ENCODE measurements at regions not wholly inside any gene's neighbourhood (a gene's known extent, or its start where the extent isn't known, plus 50 kb on each side); places are given as distances from the start of the nearest gene placed in this dataset.
"Not testable (repeated sequence)": the region's sequence is repeated elsewhere in the genome, so short reads cannot be mapped to it uniquely, and the experiment has no call there.

- in situ Hi-C loops (cut with HindIII; ENCODE audit: low sequenced_read_pairs), result no loop called here
These were observed 351.7 kb upstream of the KYNU start for GRCh38 chr2:142525720-142526119.

GRCh38 chr2:142521492-142521891, 356.0 kb upstream of the KYNU start:
- in situ Hi-C loops (cut with HindIII; ENCODE audit: low sequenced_read_pairs), result no loop called here
- H3K4me3 ChIP-seq (ENCODE audit: low read depth, low read length), result no peak overlapping the region
- TF ChIP-seq, protein P1, sequence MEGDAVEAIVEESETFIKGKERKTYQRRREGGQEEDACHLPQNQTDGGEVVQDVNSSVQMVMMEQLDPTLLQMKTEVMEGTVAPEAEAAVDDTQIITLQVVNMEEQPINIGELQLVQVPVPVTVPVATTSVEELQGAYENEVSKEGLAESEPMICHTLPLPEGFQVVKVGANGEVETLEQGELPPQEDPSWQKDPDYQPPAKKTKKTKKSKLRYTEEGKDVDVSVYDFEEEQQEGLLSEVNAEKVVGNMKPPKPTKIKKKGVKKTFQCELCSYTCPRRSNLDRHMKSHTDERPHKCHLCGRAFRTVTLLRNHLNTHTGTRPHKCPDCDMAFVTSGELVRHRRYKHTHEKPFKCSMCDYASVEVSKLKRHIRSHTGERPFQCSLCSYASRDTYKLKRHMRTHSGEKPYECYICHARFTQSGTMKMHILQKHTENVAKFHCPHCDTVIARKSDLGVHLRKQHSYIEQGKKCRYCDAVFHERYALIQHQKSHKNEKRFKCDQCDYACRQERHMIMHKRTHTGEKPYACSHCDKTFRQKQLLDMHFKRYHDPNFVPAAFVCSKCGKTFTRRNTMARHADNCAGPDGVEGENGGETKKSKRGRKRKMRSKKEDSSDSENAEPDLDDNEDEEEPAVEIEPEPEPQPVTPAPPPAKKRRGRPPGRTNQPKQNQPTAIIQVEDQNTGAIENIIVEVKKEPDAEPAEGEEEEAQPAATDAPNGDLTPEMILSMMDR (IDR thresholded peaks at IDR 0.05; ENCODE audit: low read depth, low read length, missing control alignments), result no peak
- no peak for DNase-seq (ENCODE audit: low read depth)

More at GRCh38 chr2:142525720-142526119, 351.7 kb upstream of the KYNU start:
- no peak overlapping the region for H3K4me3 ChIP-seq (ENCODE audit: low read depth, low read length)
- DNase-seq (ENCODE audit: low read depth), result no peak
- TF ChIP-seq, protein P1 (IDR thresholded peaks at IDR 0.05; ENCODE audit: low read depth, low read length, missing control alignments), result no peak

DNA sequence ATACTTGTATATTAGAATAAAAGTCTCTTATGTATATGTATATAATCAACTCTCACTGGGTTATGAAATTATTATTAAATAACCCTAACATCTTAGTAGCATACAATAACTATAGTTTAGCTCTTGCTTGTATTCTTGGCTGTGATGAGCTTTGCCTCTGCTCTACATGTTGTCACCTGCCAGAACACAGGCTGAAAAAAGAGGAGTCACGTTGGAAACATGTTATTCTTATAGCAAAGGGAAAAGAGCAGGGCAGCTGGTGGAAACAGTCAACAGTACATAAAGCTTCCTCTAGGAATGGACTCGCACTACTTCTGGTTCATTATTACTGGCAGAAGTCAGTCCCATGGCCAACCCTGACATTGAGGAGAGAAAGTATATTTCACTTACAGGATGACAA, 362.0 kb upstream of the KYNU start:
- TF ChIP-seq, protein P1 (IDR thresholded peaks at IDR 0.05; ENCODE audit: low read depth, low read length, missing control alignments), result no peak
- H3K4me3 ChIP-seq (ENCODE audit: low read depth, low read length), result no peak overlapping the region
- DNase-seq (ENCODE audit: low read depth), result no peak
- in situ Hi-C loops (cut with HindIII; ENCODE audit: low sequenced_read_pairs), result no loop called here

DNA sequence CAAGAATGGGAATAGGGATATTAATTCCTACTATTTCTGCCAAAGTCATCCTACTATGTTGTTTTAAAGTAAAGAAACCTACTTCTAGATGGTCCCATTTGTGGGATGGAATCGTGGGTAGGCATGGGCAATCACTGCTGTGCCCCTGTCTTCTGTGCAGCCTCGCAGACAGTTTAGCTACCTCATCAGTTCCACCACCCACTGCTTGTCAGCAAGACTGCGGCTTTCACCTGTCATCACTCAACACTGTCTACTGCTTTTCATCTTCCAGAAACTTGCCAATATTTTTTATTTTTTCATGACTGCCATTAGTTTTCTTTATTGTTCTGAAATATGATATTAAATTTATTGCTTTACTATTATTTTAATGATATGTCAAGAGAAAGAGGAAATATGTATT, 368.1 kb upstream of the KYNU start:
- TF ChIP-seq, protein P1 (IDR thresholded peaks at IDR 0.05; ENCODE audit: low read depth, low read length, missing control alignments), result no peak
- in situ Hi-C loops (cut with HindIII; ENCODE audit: low sequenced_read_pairs), result no loop called here
- DNase-seq (ENCODE audit: low read depth), result no peak

GRCh38 chr2:142504754-142505153, 372.7 kb upstream of the KYNU start:
- in situ Hi-C loops (cut with HindIII; ENCODE audit: low sequenced_read_pairs), result no loop called here
- no peak overlapping the region for H3K4me3 ChIP-seq (ENCODE audit: low read depth, low read length)
- TF ChIP-seq, protein P1 (IDR thresholded peaks at IDR 0.05; ENCODE audit: low read depth, low read length, missing control alignments), result no peak
- no peak for DNase-seq (ENCODE audit: low read depth)

More for the DNA sequence above, 368.1 kb upstream of the KYNU start:
- H3K4me3 ChIP-seq (ENCODE audit: low read depth, low read length), result no peak overlapping the region

DNA sequence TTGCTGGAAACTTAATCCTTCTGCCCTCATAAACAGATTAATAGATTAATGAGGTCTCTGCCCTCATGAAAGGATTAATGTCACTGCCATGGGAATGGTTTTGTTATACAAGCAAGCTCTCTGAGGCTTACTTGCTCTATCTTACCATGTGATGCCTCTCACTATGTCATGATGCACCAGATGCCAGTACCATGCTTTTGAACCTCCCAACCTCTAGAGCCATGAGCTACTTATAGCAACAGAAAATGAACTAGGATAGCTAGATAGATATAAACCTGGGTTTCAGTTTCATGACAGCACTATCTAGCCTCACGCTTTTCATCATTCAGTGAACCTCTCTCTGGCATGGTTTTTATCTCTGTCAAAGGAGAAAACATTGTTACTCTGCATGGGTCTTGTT, 371.6 kb upstream of the LRP1B start:
- H3K4me3 ChIP-seq (ENCODE audit: low read depth, low read length), result no peak overlapping the region
- in situ Hi-C loops (cut with HindIII; ENCODE audit: low sequenced_read_pairs), result no loop called here
- DNase-seq (ENCODE audit: low read depth), result no peak
- TF ChIP-seq, protein P1 (IDR thresholded peaks at IDR 0.05; ENCODE audit: low read depth, low read length, missing control alignments), result no peak

DNA sequence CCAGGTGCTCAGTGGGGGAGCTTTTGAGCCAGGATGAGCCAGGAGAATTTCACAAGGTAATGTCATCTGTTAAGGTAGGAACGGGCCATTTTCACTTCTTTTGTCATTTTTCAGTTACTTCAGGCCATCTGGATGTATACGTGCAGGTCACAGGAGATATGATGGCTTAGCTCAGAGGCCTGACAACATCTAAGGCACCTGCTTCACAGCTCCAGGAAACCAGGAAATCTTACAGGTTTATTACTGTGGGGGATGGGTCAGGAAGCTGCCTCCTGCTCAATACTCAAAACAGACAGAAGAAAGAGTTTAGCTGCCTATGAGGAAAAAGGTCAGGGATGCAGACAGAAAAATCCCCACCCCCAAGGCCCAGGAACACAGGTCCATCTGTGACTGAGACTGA, 364.3 kb upstream of the LRP1B start:
- in situ Hi-C loops (cut with HindIII; ENCODE audit: low sequenced_read_pairs), result no loop called here
- TF ChIP-seq, protein P1 (IDR thresholded peaks at IDR 0.05; ENCODE audit: low read depth, low read length, missing control alignments), result no peak
- no peak overlapping the region for H3K4me3 ChIP-seq (ENCODE audit: low read depth, low read length)
- no peak for DNase-seq (ENCODE audit: low read depth)

- in situ Hi-C loops (cut with HindIII; ENCODE audit: low sequenced_read_pairs); H3K4me3 ChIP-seq (ENCODE audit: low read depth, low read length); DNase-seq (ENCODE audit: low read depth): not testable (repeated sequence)
These were observed 358.8 kb upstream of the LRP1B start for GRCh38 chr2:142489631-142490030.

Measured in astrocyte of the cerebellum (primary cell).